GM21528 (cell line): ENCODE measurements at regions not wholly inside any gene's neighbourhood (a gene's known extent, or its start where the extent isn't known, plus 50 kb on each side); places are given as distances from the start of the nearest gene placed in this dataset.
"Not testable (repeated sequence)": the region's sequence is repeated elsewhere in the genome, so short reads cannot be mapped to it uniquely, and the experiment has no call there.

Experiments used
- ATAC-seq: cut with Tn5 transposase; IDR thresholded peaks from one replicate; pipeline ENCODE4 v1.9.1; 2021; ENCODE audit warnings: mild to moderate bottlenecking, moderate library complexity; ENCODE audit not compliant: unreplicated experiment, low FRiP score

GRCh38 chr7:81094952-81095351, 176.1 kb upstream of the SEMA3C start:
- no peak for ATAC-seq

GRCh38 chr7:81081616-81082015, 162.8 kb upstream of the SEMA3C start:
- no peak for ATAC-seq

- ATAC-seq = no peak
Observed at GRCh38 chr7:81080553-81080952, 161.7 kb upstream of the SEMA3C start.

- ATAC-seq = no peak
Observed at GRCh38 chr7:81079746-81080145, 160.9 kb upstream of the SEMA3C start.

- no peak for ATAC-seq
Observed at GRCh38 chr7:81075150-81075549, 156.3 kb upstream of the SEMA3C start.

- ATAC-seq = no peak
Observed at GRCh38 chr7:81074406-81074805, 155.6 kb upstream of the SEMA3C start.

- ATAC-seq = no peak
Observed at GRCh38 chr7:81073931-81074251, 155.0 kb upstream of the SEMA3C start.

- no peak for ATAC-seq
Observed at GRCh38 chr7:81070956-81071355, 152.1 kb upstream of the SEMA3C start.

GRCh38 chr7:81066797-81067196, 147.9 kb upstream of the SEMA3C start:
- ATAC-seq = no peak

GRCh38 chr7:81064426-81064825, 145.6 kb upstream of the SEMA3C start:
- no peak for ATAC-seq

GRCh38 chr7:81062755-81063154, 143.9 kb upstream of the SEMA3C start:
- no peak for ATAC-seq

- ATAC-seq = not testable (repeated sequence)
Observed at GRCh38 chr7:81057469-81057868, 138.6 kb upstream of the SEMA3C start.

GRCh38 chr7:81053623-81054022, 134.8 kb upstream of the SEMA3C start:
- no peak for ATAC-seq

- ATAC-seq = no peak
Observed at GRCh38 chr7:81051811-81052413, 133.1 kb upstream of the SEMA3C start.

- no peak for ATAC-seq
Observed at GRCh38 chr7:81045491-81046030, 126.7 kb upstream of the SEMA3C start.

- ATAC-seq = not testable (repeated sequence)
Observed at GRCh38 chr7:81042646-81043045, 123.8 kb upstream of the SEMA3C start.

GRCh38 chr7:81040496-81040895, 121.6 kb upstream of the SEMA3C start:
- ATAC-seq = no peak

- ATAC-seq = no peak
Observed at GRCh38 chr7:81036871-81037270, 118.0 kb upstream of the SEMA3C start.

- no peak for ATAC-seq
Observed at GRCh38 chr7:81036057-81036456, 117.2 kb upstream of the SEMA3C start.

- no peak for ATAC-seq
Observed at GRCh38 chr7:81031996-81032395, 113.1 kb upstream of the SEMA3C start.

GRCh38 chr7:81031243-81031642, 112.4 kb upstream of the SEMA3C start:
- ATAC-seq = no peak

GRCh38 chr7:81030472-81030871, 111.6 kb upstream of the SEMA3C start:
- ATAC-seq = no peak

GRCh38 chr7:81029511-81029910, 110.7 kb upstream of the SEMA3C start:
- ATAC-seq = no peak
